ENCODE measurements at regions not wholly inside any gene's neighbourhood (a gene's known extent, or its start where the extent isn't known, plus 50 kb on each side); places are given as distances from the start of the nearest gene placed in this dataset.
A peak's percentile ranks its signal among the peaks of the same experiment; 100 is the strongest.

- peak in 1 of 3 experiments; percentile 20 for TF ChIP-seq CTCF (optimal IDR thresholded peaks at IDR 0.05 in 1 of 3, IDR thresholded peaks at IDR 0.05 in 1 of 3, conservative IDR thresholded peaks at IDR 0.05 in 1 of 3; ENCODE audit: extremely low read depth in 1 of 3, insufficient read depth in 2 of 3, low read length in 3 of 3)
- TF ChIP-seq EZH2 (IDR thresholded peaks at IDR 0.05; ENCODE audit: low read length), result no peak
Measured at GRCh38 chr9:87336407-87336806, 161.3 kb upstream of the DAPK1 start.
